ENCODE measurements at regions not wholly inside any gene's neighbourhood (a gene's known extent, or its start where the extent isn't known, plus 50 kb on each side); places are given as distances from the start of the nearest gene placed in this dataset.
"Not testable (repeated sequence)": the region's sequence is repeated elsewhere in the genome, so short reads cannot be mapped to it uniquely, and the experiment has no call there.

GRCh38 chr1:161454865-161455707 is 50.2 kb upstream of the FCGR2A start:
- DNase-seq: not testable (repeated sequence)

- not testable (repeated sequence) for DNase-seq
Observed at GRCh38 chr1:161453950-161454864, 51.0 kb upstream of the FCGR2A start.

DNA sequence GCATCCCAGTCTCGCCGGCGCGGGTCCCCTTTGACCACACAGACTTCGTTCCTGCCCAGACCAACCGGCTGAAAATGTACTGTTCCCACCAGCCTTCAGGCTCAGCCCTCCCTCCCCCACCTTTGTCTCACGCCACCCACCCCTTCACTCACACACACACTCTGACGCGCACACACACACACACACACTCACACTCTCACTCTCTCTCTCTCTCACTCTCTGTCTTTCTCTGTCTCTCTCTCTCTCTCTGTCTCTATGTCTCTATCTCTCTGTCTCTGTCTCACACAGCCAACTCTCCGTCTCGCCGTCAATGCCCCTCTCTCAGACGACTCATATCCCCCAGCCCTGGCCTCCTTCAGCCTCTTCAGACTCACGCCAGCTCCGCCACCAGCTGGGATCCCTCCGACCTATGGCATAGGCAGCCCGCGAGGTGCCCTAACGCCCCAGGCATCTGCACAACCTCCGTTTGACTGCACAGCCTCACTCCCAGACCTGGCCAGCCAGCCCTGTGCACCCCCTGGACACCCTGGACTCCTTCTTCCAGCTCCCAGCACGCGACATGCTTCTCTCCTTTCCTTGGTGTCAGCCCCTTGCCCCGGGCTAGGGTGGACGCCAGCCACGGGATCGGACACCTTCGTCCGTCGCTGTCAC is 53.4 kb upstream of the FCGR2A start:
- DNase-seq: not testable (repeated sequence)

DNA sequence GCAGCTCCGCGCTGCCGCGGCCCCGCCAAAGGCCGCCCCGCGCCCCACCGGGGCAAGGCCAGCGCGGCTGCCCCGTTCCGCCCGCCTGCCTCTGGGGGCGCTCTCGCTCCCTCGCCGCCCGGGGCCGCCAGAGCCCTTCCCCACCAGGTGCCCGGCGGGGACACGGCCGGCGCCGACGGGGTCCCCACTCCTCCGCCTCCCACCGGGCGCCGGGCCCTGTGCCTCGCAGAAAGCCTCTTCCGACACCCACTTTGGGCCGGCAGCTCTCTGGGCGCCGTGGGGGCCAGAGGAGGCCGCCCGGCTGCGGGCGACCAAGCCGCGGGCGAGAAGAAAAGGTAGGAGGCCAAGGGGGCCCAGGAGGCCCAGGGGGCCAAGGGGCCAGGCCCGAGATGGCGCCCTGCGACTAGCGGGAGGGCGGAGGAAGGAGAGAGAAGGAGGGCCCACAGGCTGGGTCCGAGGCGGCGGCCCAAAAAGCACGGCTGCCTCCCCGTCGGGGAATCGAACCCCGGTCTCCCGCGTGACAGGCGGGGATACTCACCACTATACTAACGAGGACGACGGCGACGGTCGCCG is 57.4 kb upstream of the FCGR2A start:
- not testable (repeated sequence) for DNase-seq

DNA sequence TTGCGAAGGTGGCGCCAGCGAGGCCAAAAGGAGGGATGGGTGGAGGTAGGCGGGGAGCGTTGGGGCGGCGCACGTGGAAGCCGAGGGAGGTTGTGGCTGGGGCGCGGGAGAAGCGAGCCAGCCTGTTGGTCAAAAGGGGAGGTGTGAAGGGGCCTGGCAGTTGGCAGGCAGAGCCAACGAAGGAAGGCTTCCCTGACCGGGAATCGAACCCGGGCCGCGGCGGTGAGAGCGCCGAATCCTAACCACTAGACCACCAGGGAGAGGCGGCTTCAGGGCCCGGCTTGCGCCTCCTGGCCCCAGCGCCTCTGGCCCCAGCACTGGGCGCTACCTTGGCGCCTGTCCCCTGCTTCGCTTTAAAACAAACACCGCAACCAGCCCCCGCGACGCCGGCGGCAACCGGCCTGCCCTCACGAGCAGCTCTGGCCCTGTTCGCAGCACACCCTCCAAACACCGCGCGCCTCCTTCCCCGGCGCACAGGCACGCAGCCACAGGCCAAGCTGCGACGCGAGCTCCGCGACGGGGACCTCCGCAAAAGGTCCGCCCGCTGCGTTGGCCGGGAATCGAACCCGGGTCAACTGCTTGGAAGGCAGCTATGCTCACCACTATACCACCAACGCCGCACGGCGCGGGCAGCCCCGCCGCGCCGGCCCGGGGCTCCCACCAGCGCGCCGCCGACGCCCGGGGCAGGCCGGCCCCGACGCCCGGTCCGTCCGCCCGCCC is 58.1 kb upstream of the FCGR2A start:
- not testable (repeated sequence) for DNase-seq

DNA sequence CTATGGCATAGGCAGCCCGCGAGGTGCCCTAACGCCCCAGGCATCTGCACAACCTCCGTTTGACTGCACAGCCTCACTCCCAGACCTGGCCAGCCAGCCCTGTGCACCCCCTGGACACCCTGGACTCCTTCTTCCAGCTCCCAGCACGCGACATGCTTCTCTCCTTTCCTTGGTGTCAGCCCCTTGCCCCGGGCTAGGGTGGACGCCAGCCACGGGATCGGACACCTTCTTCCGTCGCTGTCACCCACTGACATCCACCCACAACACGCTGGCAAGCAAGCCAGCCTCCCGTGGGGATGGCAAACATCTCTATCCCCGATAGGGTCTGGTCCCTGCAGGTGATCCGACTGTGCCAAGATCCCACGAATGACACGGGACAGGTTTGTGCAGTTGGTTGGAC is 60.5 kb upstream of the FCGR2A start:
- DNase-seq: not testable (repeated sequence)

DNA sequence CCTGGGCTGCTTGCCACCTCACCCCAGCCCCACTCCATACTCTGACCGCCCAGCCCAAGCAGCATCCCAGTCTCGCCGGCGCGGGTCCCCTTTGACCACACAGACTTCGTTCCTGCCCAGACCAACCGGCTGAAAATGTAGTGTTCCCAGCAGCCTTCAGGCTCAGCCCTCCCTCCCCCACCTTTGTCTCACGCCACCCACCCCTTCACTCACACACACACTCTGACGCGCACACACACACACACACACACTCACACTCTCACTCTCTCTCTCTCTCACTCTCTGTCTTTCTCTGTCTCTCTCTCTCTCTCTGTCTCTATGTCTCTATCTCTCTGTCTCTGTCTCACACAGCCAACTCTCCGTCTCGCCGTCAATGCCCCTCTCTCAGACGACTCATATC is 61.0 kb upstream of the FCGR2A start:
- not testable (repeated sequence) for DNase-seq

DNA sequence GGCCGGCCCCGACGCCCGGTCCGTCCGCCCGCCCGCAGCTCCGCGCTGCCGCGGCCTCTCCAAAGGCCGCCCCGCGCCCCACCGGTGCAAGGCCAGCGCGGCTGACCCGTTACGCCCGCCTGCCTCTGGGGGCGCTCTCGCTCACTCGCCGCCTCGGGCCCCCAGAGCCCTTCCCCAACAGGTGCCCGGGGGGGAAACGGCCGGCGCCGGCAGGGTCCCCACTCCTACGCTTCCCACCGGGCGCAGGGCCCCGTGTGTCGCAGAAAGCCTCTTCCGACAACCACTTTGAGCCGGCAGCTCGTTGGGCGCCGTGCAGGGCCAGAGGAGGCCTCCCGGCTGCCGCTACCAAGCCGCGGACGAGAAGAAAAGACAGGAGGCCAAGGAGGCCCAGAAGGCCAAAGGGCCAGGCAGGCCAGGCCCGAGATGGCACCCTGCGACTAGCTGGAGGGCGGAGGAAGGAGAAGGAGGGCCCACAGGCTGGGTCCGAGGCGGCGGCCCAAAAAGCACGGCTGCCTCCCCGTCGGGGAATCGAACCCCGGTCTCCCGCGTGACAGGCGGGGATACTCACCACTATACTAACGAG is 64.9 kb upstream of the FCGR2A start:
- no peak for DNase-seq

GRCh38 chr1:161439280-161440232 is 65.7 kb upstream of the FCGR2A start:
- DNase-seq: no peak

GRCh38 chr1:161433191-161433590 is 65.5 kb upstream of the CFAP126 start:
- not testable (repeated sequence) for DNase-seq

GRCh38 chr1:161432091-161432490 is 64.4 kb upstream of the CFAP126 start:
- no peak for DNase-seq

- DNase-seq: no peak
Observed at GRCh38 chr1:161427733-161428516, 60.2 kb upstream of the CFAP126 start.

GRCh38 chr1:161422914-161423313 is 55.2 kb upstream of the CFAP126 start:
- DNase-seq: not testable (repeated sequence)

DNA sequence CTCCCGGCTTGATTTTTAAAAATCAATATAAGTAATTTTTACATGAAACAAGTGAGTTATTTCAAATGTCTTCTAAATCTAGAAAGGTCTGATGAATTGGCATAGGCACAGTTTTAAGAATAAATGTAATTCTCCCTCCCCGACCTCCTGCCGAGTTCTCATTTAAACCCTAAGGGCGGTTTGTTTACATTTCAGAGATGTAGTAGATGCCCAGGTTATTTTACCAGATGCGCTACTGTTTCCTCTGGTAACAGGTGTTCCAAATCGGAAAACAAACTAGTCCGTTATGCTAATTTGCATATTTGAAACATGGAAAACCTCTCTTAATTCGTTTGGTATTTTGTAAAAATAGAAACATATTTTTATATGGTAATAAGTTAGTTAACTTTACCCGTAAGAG is 53.8 kb upstream of the CFAP126 start:
- peak; percentile 12 to 52 for DNase-seq

DNA sequence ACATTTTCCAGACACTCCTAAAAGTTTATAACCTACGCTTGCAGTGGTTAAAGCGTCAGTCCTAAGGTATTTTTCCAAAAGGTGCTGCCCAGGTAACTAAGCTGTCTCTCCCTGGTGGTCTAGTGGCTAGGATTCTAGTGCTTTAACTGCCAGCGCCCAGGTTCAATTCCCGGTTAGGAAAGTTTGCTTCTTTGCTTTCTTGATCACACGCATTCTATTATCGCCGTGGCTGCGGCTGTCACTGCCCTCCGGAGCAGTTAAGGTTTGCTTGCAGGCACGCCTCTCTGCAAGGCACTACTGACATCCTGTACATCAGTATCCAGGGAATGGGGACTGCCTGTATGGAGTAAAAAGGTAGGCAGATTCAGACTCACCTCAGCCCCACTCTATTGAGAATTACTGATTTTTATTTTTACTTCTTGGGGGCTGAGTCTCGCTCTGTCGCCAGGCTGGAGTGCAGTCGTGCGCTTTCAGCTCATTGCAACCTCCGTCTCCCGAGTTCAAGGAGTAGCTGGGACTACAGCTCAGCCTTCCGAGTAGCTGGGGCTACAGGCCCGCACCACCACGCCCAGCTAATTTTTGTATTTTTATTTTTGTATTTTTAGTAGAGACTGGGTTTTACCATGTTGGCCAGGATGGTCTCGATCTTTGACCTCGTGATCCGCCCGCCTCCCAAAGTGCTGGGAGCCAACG is 53.2 kb upstream of the CFAP126 start:
- peak in 1 of 2 experiments; percentile 46 for DNase-seq

DNA sequence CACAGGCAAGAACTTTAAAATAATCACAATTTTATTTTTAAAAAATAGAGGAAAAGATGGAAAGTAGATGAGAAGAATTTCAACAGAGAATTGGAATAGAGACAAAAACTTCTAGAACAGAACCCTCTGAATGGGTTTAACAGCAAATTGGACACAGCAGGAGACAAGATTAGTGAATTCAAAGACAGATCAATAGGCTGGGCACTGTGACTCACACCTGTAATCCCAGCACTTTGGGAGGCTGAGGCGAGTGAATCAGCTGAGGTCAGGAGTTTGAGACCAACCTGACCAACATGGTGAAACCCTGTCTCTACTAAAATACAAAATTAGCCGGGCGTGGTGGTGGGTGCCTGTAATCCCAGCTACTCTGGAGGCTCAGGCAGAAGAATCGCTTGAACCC is 49.9 kb upstream of the CFAP126 start:
- DNase-seq: not testable (repeated sequence)

All from NCI-H2081 (cell line).